Activated CD8-positive, alpha-beta memory T cell treated with anti-CD3 and anti-CD28 coated beads for 48 hours (primary cell): ENCODE measurements at regions not wholly inside any gene's neighbourhood (a gene's known extent, or its start where the extent isn't known, plus 50 kb on each side); places are given as distances from the start of the nearest gene placed in this dataset.

Experiments used
- DNase-seq, 3 experiments: peaks; one replicate each; pipeline ENCODE4 v3.0.0-alpha.2; 2020; ENCODE audit warnings: low read depth in 2 of 3, low spot score in 2 of 3

- no peak for DNase-seq
Observed at GRCh38 chr6:15776458-15776980, 113.7 kb upstream of the DTNBP1 start.

GRCh38 chr6:15775741-15776140 lies 112.9 kb upstream of the DTNBP1 start:
- DNase-seq = no peak

GRCh38 chr6:15775076-15775634 lies 112.3 kb upstream of the DTNBP1 start:
- DNase-seq = no peak

GRCh38 chr6:15773806-15774410 lies 111.1 kb upstream of the DTNBP1 start:
- DNase-seq = no peak

- no peak for DNase-seq
Observed at GRCh38 chr6:15770347-15771143, 107.7 kb upstream of the DTNBP1 start.

- DNase-seq = no peak
Observed at GRCh38 chr6:15769511-15770018, 106.7 kb upstream of the DTNBP1 start.

- no peak for DNase-seq
Observed at GRCh38 chr6:15768999-15769398, 106.2 kb upstream of the DTNBP1 start.

- no peak for DNase-seq
Observed at GRCh38 chr6:15763837-15764236, 101.0 kb upstream of the DTNBP1 start.

- DNase-seq = no peak
Observed at GRCh38 chr6:15763364-15763763, 100.5 kb upstream of the DTNBP1 start.

GRCh38 chr6:15761045-15761502 lies 98.2 kb upstream of the DTNBP1 start:
- no peak for DNase-seq

GRCh38 chr6:15758631-15759215 lies 95.9 kb upstream of the DTNBP1 start:
- no peak for DNase-seq

- DNase-seq = no peak
Observed at GRCh38 chr6:15755526-15755925, 92.7 kb upstream of the DTNBP1 start.

- DNase-seq = no peak
Observed at GRCh38 chr6:15754706-15755079, 91.9 kb upstream of the DTNBP1 start.

GRCh38 chr6:15754035-15754705 lies 91.3 kb upstream of the DTNBP1 start:
- DNase-seq = no peak

GRCh38 chr6:15752820-15753219 lies 90.0 kb upstream of the DTNBP1 start:
- no peak for DNase-seq

GRCh38 chr6:15751721-15752350 lies 89.0 kb upstream of the DTNBP1 start:
- DNase-seq = no peak

GRCh38 chr6:15748341-15748740 lies 85.5 kb upstream of the DTNBP1 start:
- DNase-seq = no peak

- DNase-seq = no peak
Observed at GRCh38 chr6:15747354-15747883, 84.6 kb upstream of the DTNBP1 start.

GRCh38 chr6:15745781-15746180 lies 83.0 kb upstream of the DTNBP1 start:
- DNase-seq = no peak

- DNase-seq = no peak
Observed at GRCh38 chr6:15744818-15745402, 82.1 kb upstream of the DTNBP1 start.
